GM18909 (cell line): ENCODE measurements at regions not wholly inside any gene's neighbourhood (a gene's known extent, or its start where the extent isn't known, plus 50 kb on each side); places are given as distances from the start of the nearest gene placed in this dataset.
"Not testable (repeated sequence)": the region's sequence is repeated elsewhere in the genome, so short reads cannot be mapped to it uniquely, and the experiment has no call there.

Experiments used
- ATAC-seq: cut with Tn5 transposase; IDR thresholded peaks from one replicate; pipeline ENCODE4 v1.9.1; 2021; ENCODE audit warnings: mild to moderate bottlenecking; ENCODE audit not compliant: unreplicated experiment, poor library complexity

DNA sequence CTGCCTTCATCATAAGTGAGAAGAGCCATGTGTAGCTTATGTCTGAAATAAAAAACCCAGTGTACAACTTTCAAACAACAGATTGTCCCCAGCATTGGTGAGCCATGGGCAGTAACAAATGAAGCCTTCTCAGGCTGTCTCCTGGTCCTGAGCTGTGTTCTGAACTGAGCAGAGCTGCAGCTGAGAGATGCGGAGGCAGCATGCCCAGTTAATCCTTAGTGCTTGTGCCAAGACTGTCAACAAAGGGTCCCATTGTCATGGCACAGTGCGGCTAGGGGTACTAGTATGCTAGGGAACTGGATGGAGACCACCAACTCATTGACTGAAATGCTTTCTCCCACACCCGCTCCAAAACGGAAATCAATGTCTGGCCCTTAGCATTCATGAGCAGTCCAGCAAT lies 154.3 kb downstream of the RMST start:
- ATAC-seq, result no peak

DNA sequence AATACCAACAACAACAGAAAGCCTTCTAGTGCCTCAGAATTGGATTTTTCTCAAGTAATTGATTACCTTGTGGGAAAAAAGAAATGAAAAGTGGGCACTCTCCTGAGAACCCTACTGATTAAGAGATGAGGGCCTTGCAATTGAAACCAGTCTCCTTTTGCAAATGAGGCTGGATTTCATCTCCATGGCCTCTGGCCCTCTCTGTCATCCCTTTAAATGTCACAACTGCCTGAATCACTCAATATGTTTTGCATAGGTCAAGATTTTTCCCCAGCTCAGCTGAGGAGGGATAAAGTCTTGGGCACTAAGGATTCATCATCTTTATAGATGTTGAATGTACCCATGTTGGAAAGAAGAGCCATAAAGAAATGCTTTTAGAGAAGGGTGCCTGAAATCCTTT lies 166.4 kb downstream of the RMST start:
- ATAC-seq, result no peak

DNA sequence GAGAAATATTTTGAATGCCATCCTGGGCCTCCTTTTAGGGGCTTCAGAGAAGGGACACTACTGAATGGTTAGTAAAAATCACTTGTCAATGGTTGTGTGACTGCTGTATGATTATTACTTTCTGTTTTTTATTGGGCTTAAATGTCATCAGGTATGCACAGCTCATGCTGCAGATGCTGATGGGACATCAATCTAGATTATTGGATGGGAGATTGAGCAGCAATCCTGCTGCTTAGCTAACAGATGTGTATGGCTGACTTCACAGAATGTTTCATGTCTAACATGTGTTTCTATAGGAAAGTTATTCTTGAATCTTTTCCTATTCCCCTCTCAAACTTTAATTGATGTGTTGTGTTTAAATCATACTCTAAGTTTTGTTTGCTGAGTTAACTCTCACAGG lies 166.8 kb downstream of the RMST start:
- ATAC-seq, result no peak

DNA sequence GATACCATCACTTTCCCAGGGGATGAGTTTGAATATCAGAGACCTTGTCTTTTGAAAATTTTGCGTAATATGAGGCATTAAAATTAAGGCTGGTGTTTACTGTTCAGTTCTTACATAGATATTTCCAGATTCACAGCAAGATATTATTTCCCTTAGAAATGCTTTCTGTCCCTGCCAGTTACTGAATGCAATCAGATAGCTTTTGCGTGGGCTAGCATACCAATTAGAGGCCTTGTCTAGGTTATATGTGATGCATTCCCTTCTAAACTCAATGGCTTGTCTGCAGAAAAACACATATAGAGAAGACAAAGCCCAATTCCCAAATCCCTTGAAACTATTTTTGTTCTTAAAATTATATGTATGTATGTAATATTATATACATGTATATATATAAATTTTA lies 167.8 kb downstream of the RMST start:
- ATAC-seq, result no peak

DNA sequence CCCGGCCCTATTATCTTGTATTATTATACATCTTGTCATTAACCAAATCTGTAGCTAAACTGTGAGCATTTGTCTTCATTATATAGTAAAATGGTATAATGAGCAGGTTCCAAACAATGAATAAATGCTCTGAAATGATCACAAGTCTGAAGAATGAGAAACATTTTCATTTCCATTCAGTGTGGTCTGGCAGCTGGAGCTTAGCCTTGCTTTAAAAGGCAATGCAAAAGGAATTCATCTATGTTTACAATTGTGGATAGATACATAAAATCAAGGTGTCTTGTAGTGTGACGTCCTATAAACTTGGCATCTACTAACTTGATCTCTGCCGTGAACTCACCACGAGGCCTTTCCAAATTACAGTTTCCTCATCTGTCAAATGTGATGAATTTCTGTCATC lies 168.3 kb downstream of the RMST start:
- no peak for ATAC-seq

DNA sequence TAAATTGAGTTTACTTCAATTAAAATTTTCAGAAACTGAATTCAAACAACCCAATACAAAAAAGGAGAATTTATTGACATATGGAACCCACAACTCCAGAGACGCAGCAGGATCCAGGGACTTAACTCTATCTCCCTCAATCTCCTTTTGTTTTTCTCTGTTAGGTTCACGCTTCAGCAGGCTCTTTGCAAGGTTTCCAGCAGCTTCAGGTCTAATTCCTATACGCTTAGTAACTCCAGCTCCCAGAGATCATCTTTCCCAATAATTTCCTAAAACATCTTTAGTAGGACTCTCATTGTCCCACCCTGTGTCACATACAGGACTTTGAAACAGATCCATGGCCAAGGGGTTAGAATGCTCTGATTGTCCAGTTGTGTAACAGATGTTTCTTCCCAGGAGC lies 175.2 kb downstream of the RMST start:
- ATAC-seq, result no peak

DNA sequence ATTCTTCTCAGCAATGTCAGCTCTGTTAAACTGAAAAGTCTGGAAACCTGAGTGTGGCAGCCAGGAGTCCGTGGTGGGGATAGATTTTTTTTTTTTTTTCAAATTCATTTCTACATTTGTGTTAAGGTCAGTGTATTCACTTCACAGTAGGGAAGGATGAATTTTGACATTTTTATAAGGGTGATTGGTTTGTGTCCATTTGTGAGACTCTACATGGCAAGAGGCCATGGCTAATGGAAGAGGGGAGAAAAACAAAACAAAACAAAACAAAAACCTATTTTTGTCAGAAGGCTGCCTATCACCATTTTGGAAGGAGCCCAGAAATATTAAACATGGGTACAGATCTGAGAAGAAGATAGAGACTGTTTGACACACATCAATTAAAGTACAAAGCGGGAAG lies 176.1 kb downstream of the RMST start:
- no peak for ATAC-seq

DNA sequence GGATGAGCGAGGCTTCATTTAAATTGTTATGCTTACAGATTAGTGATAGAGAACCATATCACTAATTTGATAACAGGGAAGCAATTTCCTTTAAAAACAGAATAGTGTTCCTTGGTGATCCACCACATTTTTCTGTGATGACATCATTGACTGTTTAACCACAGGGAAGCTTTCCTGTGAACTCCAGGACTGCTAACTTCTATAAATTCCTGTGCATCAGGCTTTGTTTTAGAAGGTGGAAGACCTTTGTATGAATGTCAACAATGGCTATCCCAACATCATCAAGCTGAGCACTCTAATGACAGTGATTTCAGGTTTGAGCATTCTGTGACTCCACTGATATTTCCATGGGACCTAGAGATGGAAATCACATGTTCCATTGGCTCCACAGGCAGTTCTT lies 177.1 kb downstream of the RMST start:
- no peak for ATAC-seq

DNA sequence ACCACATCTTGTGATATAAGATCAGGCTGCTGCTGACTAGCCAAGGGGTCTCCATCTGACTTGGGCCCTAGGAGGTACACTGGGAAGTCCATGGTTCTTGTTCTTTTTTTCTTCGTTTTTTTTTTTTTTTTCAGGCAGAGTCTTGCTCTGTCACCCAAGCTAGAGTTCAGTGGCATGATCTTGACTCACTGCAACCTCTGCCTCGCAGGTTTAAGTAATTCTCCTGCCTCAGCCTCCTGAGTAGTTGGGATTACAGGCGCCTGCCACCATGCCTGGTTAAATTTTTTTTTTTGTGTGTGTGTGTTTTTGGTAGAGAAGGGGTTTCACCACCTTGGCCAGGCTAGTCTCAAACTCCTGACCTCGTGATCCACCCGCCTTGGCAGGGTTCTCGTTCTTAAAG lies 178.2 kb downstream of the RMST start:
- no peak for ATAC-seq

DNA sequence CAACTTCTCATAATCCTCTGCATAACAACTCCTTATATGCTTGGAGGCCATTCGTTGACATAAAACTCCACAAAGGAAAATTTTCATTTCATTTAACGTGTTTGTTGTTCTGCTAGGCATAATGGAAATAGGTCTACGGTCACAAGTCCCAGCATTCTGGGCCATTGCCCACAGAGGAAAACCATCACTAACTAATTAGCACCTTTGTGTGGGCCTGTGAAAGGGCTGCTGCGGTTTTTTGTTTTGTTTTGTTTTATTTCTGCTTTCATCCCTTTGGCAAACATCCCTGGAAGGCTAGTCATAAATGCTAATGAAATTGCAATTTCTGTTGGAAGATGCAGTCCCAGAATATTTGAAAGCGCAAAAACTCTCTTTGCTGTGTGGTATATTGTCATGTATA lies 180.3 kb downstream of the RMST start:
- no peak for ATAC-seq

DNA sequence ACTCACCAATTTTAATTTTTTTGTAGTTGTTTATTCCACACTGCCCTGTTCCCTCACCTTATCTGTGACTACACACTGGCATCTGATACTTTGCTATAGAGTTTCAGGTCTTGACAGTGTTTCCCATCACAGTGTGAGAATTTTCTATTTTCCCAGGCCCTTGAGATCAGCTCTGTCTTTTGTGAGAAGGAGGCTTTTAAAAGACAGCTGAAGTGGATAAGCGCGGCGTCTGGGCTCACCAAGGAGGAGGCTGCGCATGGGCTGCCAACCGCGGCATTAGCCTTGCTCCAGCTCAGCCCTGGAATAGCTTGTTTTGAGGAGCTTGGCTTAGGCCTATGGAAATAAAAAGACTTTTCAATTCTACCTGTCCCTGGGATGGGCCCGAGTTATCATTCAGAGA lies 181.3 kb downstream of the RMST start:
- ATAC-seq, result no peak

DNA sequence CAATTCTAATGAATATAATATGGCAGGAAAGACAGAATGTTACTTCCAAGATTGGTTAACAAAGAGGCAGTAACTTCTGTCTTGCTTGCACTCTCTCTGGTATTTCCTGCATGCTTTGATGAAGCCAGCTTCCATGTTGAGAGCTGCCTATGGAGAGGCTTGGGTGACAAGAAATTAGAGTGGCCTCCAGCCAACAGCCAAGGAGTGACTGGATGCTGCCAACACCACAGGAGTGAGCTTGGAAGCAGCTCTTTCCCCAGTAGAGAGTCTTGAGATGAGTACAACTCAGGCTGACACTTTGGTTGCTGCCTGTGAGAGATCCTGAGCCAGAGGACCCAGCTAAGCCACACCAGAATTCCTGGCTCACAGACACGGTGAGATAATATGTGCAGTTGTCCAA lies 183.1 kb downstream of the RMST start:
- ATAC-seq, result no peak

DNA sequence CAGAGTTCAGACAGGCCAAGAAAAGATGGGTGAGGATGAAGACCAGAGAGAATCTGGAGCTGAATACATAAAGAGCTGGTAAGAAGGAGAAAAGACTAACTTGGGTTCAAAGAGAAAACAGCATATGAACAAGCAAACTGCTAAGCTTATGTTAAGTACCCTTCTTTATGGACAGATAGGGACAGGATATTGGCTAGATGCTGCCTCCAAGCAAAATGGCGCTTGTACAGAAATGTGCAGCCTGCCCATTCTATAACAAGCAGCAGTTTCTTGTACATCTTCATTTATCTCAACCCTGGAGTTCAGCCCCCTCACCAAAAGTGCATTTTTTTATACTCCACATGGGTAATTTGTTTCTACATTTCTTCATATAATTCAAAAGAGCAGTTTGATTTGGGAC lies 184.5 kb downstream of the RMST start:
- ATAC-seq, result no peak

DNA sequence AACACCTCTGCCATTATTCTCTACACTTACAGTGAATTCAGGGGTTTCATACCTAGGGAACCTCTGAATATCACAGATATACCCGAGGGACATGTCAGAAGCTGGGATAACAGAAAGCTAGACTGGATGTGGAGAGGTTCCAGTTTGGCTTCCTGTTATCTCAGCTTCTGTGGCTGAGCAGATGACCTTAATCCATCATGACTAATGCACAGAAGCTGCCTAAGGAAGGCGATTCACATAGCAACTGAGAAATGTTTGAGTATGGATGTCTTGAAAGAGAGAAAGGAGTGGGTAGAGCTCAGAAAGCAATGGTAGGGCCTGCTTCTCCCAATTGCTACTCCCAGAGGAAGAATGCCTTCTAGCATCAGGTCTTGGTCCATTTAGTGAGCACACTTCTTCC lies 187.6 kb downstream of the RMST start:
- no peak for ATAC-seq

DNA sequence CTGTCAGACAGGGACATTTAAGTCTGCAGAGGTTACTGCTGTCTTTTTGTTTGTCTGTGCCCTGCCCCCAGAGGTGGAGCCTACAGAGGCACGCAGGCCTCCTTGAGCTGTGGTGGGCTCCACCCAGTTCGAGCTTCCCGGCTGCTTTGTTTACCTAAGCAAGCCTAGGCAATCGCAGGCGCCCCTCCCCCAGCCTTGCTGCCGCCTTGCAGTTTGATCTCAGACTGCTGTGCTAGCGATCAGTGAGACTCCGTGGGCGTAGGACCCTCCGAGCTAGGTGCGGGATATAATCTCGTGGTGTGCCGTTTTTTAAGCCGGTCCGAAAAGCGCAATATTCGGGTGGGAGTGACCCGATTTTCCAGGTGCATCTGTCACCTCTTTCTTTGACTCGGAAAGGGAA lies 193.9 kb downstream of the RMST start:
- not testable (repeated sequence) for ATAC-seq

DNA sequence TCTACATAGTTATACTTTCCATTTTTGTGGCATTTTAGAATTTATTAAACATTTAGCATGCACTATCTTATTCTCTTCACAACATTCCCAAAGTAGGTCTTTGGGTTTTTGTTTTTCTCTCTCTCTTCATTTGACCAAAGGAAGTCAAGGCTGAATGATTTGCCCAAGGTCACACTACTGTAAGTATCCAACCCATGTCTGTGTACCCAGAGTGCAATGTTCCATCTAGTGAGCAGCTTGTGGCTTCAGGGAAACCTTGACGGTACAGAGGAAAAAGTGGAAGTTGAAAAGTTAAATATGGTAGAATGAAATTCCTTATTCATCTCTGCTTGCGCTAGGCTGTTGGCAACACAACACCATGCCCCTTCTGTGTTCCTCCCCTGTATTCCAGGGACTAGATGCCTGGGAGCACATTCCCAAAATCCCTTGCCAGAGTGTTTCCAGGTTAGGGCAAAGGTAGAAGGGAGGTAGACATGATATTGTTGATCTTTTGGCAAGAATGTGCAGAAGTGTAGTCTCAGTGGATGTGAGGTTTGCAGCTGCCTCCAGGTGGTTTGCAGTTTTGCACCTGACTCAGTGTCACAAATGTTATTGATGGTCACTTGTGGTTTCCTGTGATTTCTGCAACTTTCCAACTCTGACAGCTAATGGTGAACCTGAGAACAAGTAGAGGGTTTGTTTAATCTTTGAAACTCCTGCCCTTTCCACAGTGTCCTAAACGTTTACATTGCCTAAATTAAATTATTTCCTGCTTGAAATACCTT lies 196.7 kb downstream of the RMST start:
- no peak for ATAC-seq

DNA sequence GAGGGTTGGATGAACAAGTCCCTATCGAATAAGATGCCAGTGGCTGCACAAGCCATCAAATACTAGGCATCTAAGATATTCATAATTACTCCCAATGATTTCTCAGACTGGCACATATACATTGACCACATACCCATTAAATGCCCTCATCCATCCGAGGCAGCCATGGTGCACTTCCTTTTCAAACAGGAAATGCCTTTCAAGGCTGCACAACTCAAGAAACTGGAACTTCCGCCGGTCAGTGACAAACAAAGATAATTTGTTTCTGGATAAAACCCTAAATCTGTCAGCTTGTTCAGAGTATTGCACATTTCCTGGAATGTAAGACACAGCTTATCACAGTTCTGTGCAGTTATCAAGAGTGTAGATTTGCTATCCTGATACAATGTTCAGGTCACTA lies 203.7 kb downstream of the RMST start:
- ATAC-seq, result no peak

DNA sequence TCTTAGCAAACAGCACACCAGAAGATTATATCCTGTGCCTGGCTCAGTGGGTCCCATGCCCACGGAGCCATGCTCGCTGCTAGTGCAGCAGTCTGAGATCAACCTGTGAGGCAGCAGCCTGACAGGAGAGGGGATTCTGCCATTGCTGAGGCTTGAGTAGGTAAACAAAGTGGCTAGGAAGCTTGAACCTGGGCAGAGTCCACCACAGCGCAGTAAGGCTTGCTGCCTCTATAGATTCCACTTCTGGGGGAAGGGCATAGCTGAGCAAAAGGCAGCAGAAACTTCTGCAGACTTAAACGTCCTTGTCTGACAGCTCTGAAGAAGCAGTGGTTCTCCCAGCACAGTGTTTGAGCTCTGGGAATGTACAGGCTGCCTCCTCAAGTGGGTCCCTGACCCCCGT lies 210.3 kb downstream of the RMST start:
- no peak for ATAC-seq

DNA sequence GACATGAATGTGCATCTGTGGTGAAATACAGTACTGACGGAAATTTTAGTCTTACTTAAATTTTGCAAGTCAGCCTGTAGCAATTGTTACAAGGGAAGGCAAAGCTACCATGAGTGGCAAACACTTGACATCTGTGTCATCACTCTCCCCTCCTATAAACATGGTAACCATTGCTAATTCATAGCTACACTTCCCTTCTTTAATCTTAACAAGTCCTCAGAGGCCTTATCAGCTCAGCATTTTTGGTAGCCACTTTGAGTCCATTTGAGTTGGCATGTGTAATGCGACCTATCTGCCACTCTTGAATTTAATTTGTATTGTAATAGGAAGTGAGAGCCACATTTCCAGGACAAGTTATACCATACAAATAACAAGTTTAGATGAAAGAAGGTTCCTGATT lies 218.1 kb downstream of the RMST start:
- no peak for ATAC-seq

DNA sequence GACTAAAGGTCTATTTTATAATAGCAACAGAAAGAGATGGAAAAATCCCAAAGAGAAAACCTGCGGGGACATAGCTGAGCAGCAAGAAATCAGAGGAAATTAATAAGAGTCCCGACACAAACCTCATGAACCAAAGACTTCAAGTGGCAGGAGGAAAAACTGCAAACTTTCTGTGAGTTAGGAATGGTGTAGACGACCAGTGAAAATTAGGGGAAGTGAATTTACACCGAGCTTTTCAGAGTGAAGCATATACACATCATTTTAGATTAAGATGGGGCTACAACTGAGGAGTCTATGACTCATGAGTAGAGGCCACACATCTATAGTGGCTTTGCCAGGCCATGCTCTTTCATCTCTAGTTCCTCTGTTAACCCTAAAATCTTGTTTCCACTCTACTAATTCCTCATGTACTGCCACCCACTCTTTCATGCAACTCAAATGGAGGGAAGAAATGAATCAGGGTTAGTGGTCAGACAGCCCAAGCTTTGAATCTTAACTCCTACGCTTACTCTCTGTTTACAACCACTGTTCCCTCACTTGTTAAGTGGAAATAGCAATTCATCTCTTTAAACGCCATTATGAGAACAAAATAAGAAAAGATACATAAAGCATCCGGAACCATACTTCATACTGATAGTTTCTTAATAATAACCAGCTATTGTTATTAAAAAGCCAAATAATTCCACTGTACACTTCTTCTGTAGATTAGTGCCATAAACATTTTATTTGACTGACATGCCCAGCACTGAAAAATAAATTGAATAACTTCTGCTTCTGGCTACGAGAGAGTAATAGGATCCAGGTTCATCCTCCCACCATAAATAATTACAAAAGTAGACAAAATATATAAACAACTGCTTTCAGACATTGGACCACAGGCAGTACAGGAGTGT lies 219.3 kb downstream of the RMST start:
- peak; percentile 51 for ATAC-seq

DNA sequence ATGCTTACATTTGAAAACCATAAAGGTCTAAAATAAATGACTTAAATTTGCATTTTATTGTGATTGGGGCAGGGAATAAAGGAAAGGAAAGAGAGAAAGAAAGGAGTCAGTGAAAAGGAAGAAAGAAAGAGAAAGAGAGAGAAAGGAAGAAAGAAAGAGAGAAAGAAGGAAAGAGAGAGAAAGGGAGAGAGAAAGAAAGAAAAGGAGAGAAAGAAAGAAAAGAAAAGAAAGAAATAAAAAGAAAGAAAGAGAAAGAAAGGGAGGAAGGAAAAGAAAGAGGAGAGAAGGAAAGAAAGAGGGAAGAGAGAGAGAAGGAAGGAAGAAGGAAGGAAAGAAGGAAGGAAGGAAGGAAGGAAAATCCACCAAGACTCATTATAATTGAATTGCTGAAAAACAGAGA lies 222.8 kb downstream of the RMST start:
- ATAC-seq, result no peak

DNA sequence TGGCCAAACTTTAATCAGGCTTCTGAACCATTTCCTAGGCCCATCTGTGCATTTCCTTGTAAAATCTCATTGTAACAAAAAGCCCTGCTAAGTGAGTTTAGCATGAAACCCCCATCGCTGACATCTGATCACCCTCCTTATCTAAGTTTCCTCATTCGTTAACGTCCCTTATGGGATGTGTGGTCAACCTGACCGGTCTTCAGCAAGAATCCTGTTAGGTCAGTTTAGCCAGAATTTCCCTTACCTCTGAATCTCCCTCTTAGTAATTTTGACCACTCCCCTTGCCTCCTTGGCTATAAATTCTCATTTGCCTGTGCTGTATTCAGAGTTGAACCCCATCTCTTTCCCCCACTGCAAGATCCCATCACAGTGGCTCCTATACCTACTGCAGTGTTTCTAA lies 239.3 kb downstream of the RMST start:
- no peak for ATAC-seq
